GM20000 (cell line): ENCODE measurements at regions not wholly inside any gene's neighbourhood (a gene's known extent, or its start where the extent isn't known, plus 50 kb on each side); places are given as distances from the start of the nearest gene placed in this dataset.

Source experiments
- DNase-seq: peaks from one replicate; pipeline ENCODE4 v3.0.0; 2012; ENCODE audit warnings: low spot score
- CTCF ChIP-seq: IDR thresholded peaks from 2 replicates; pipeline ENCODE4 v1.5.1; 2012; ENCODE audit warnings: mild to moderate bottlenecking, control low read depth; ENCODE audit errors: extremely low read depth, missing control alignments

- TF ChIP-seq CTCF, result no peak
- DNase-seq, result no peak
These were observed 300.3 kb upstream of the IGFBP7 start for GRCh38 chr4:57410331-57411052.

DNA sequence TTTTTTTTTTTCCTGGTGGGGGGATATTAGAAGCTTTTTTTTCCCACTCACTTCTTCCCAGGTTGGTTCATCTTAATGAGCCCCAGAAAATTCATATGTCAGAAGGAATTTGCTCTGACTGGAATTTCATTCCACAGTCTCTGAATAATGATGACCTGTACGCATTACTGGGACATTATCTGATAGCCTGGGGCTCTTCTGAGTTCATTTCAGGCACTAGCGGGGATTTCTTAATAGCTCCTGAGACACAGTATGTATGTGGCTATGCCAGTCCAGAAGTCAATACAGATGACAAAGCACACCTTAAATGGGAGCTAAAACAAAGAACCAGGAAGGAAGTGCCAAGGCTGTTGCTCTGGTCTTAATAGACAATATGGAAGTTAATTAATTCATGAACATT lies 295.2 kb upstream of the IGFBP7 start:
- TF ChIP-seq CTCF, result no peak
- DNase-seq, result no peak

GRCh38 chr4:57404483-57404882 lies 294.3 kb upstream of the IGFBP7 start:
- no peak for DNase-seq

DNA sequence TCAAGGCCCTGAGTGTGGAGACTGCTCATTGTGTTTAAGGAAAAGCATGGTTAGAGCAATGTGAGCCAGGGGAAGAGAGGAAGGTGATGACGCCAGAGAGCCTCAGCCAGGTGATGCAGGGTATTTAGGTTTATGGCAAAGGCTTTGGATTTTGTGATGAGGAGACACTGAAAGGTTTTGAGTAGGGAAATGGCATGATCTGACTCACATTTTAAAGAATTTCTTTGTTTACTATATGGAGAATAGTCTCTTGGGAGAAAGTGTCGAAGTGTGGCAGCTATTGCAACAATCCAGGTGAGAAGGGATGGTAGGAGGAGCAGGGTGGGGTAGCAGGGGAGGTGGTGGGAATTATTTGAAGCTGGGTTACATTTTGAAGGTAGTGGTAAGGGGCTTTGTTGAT lies 293.4 kb upstream of the IGFBP7 start:
- TF ChIP-seq CTCF, result no peak
- DNase-seq, result no peak

More at GRCh38 chr4:57404483-57404882, 294.3 kb upstream of the IGFBP7 start:
- no peak for TF ChIP-seq CTCF

- DNase-seq, result no peak
- no peak for TF ChIP-seq CTCF
These were observed 291.4 kb upstream of the IGFBP7 start for GRCh38 chr4:57401586-57401985.

GRCh38 chr4:57378766-57379165 lies 268.6 kb upstream of the IGFBP7 start:
- DNase-seq, result no peak
- no peak for TF ChIP-seq CTCF

DNA sequence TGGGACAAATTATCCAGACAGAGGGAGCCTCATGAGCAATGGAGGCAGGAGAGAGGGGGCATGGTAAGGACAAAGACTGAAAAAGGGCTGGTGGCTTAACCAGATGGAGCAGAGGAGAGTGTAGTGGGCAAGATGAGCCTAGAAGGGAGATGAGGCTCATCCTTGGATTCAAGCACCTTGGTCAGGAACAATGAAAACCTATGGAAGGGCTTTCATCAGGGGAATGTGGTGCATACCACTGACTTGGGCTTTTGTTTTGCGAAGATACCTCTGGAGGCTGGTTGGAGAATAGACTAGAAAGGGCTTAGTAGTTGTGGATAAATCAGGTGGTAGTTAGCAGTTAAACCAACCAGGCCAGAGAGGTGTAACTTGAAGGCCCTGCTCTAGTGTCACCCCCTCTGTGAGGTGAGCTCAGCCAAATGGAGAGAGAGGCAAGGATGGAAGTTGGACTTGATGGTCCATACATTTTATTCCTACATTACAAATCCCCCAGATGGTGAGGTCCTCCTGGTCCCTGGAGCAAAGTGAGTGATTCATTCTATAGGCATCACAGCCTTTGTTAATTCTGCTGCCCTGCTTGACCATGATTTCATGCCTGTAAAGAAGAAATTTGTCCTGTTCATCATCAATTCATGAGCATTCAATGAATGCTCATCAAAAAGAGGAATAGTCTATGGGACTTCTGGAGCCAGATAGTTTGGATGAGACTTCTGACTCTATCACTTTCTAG lies 264.8 kb upstream of the IGFBP7 start:
- no peak for DNase-seq
- TF ChIP-seq CTCF, result no peak
